GM21447 (cell line): ENCODE measurements at regions not wholly inside any gene's neighbourhood (a gene's known extent, or its start where the extent isn't known, plus 50 kb on each side); places are given as distances from the start of the nearest gene placed in this dataset.

Source experiments
- ATAC-seq: cut with Tn5 transposase; IDR thresholded peaks from one replicate; pipeline ENCODE4 v1.9.1; 2021; ENCODE audit not compliant: unreplicated experiment

- no peak for ATAC-seq
These were observed 90.8 kb upstream of the CALM2 start for GRCh38 chr2:47266939-47267710.

GRCh38 chr2:47265751-47266231, 89.5 kb upstream of the CALM2 start:
- ATAC-seq = no peak

GRCh38 chr2:47265158-47265557, 88.8 kb upstream of the CALM2 start:
- ATAC-seq = no peak

- ATAC-seq = no peak
These were observed 88.4 kb upstream of the CALM2 start for GRCh38 chr2:47264686-47265085.

- no peak for ATAC-seq
These were observed 87.8 kb upstream of the CALM2 start for GRCh38 chr2:47264143-47264542.

GRCh38 chr2:47262657-47263056, 86.3 kb upstream of the CALM2 start:
- no peak for ATAC-seq

GRCh38 chr2:47260971-47261370, 84.7 kb upstream of the CALM2 start:
- no peak for ATAC-seq

GRCh38 chr2:47259829-47260228, 83.5 kb upstream of the CALM2 start:
- no peak for ATAC-seq

- no peak for ATAC-seq
These were observed 81.6 kb upstream of the CALM2 start for GRCh38 chr2:47257946-47258348.

GRCh38 chr2:47256416-47257087, 80.2 kb upstream of the CALM2 start:
- ATAC-seq = no peak

GRCh38 chr2:47255794-47256193, 79.5 kb upstream of the CALM2 start:
- no peak for ATAC-seq

- no peak for ATAC-seq
These were observed 78.2 kb upstream of the CALM2 start for GRCh38 chr2:47254464-47254863.

- no peak for ATAC-seq
These were observed 77.1 kb upstream of the CALM2 start for GRCh38 chr2:47253447-47253846.

- no peak for ATAC-seq
These were observed 75.0 kb upstream of the CALM2 start for GRCh38 chr2:47251404-47251675.

GRCh38 chr2:47250586-47251403, 74.5 kb upstream of the CALM2 start:
- ATAC-seq = no peak

GRCh38 chr2:47249931-47250330, 73.6 kb upstream of the CALM2 start:
- ATAC-seq = no peak

GRCh38 chr2:47249157-47249900, 73.0 kb upstream of the CALM2 start:
- ATAC-seq = no peak

GRCh38 chr2:47243596-47244323, 67.4 kb upstream of the CALM2 start:
- ATAC-seq = no peak

- no peak for ATAC-seq
These were observed 65.4 kb upstream of the CALM2 start for GRCh38 chr2:47241715-47242114.

- no peak for ATAC-seq
These were observed 63.0 kb upstream of the CALM2 start for GRCh38 chr2:47239119-47239969.
